Common myeloid progenitor, CD34-positive (primary cell): ENCODE measurements at regions not wholly inside any gene's neighbourhood (a gene's known extent, or its start where the extent isn't known, plus 50 kb on each side); places are given as distances from the start of the nearest gene placed in this dataset.

ENCODE experiments used
- CTCF ChIA-PET: fragments of 350-600 bp; sonication (Branson Sonifier 250); formaldehyde crosslinking; loops from one replicate; lab custom pipeline; 2021; ENCODE audit warnings: antibody characterized with exemption; lab: Charles Lee
- POLR2A ChIA-PET: fragments of 350-600 bp; sonication (Branson Sonifier 250); formaldehyde crosslinking; loops from one replicate; lab custom pipeline; 2021; ENCODE audit warnings: antibody characterized with exemption; lab: Charles Lee
- DNase-seq, 3 donors: peaks; one replicate each; pipeline versions ENCODE4 v3.0.0 to v3.0.0-alpha.2; 2013
- H3K27ac ChIP-seq, 2 experiments: 1 replicate in 1 of 2; 2 replicates in 1 of 2; pipeline ENCODE4 v1.7.0; 2013; ENCODE audit warnings: inconsistent platforms in 2 of 2, low read length in 2 of 2, mild to moderate bottlenecking in 2 of 2, low read depth in 1 of 2, moderate library complexity in 1 of 2; ENCODE audit not compliant: severe bottlenecking in 2 of 2, insufficient read depth in 1 of 2, poor library complexity in 1 of 2
- H3K27me3 ChIP-seq, 5 experiments: replicated peaks in 2 of 5; 1 replicate in 3 of 5; 2 replicates in 2 of 5; pipeline versions ENCODE4 v1.6.1 to v1.7.0; 2013; ENCODE audit warnings: low read length in 4 of 5, mild to moderate bottlenecking in 2 of 5, moderate library complexity in 2 of 5, inconsistent platforms in 1 of 5; ENCODE audit not compliant: insufficient read depth in 5 of 5, control insufficient read depth in 4 of 5
- H3K36me3 ChIP-seq, 4 experiments: 1 replicate in 2 of 4; 2 replicates in 2 of 4; pipeline versions ENCODE4 v1.6.1 to v1.7.0; 2013; ENCODE audit warnings: low read length in 3 of 4, control low read depth in 1 of 4, mild to moderate bottlenecking in 1 of 4; ENCODE audit not compliant: control insufficient read depth in 4 of 4, insufficient read depth in 4 of 4
- H3K4me1 ChIP-seq, 4 experiments: 1 replicate in 3 of 4; 2 replicates in 1 of 4; pipeline versions ENCODE4 v1.6.1 to v1.7.1; 2013; ENCODE audit warnings: low read length in 3 of 4, mild to moderate bottlenecking in 3 of 4, control low read depth in 1 of 4, inconsistent platforms in 1 of 4, moderate library complexity in 1 of 4; ENCODE audit not compliant: control insufficient read depth in 4 of 4, insufficient read depth in 4 of 4; ENCODE audit errors: control extremely low read depth in 1 of 4
- H3K4me3 ChIP-seq, 7 experiments: 1 replicate in 4 of 7; 2 replicates in 3 of 7; pipeline versions ENCODE4 v1.5.1 to v1.7.0; 2013; ENCODE audit warnings: mild to moderate bottlenecking in 7 of 7, low read length in 6 of 7, moderate library complexity in 6 of 7, inconsistent platforms in 2 of 7, low read depth in 2 of 7, control low read depth in 1 of 7; ENCODE audit not compliant: insufficient read depth in 4 of 7, control insufficient read depth in 1 of 7; ENCODE audit errors: extremely low read depth in 1 of 7
- H3K9me3 ChIP-seq, 5 experiments: 1 replicate in 4 of 5; 2 replicates in 1 of 5; pipeline versions ENCODE4 v1.6.1 to v1.7.1; 2013; ENCODE audit warnings: low read length in 4 of 5, mild to moderate bottlenecking in 2 of 5, inconsistent platforms in 1 of 5, low read depth in 1 of 5, moderate library complexity in 1 of 5; ENCODE audit not compliant: control insufficient read depth in 4 of 5, insufficient read depth in 2 of 5; ENCODE audit errors: control extremely low read depth in 1 of 5
- WGBS: methylation state at CpG from one replicate; pipeline ENCODE4 v1.1.5; 2013; ENCODE audit not compliant: insufficient coverage; 5-methylcytosine and 5-hydroxymethylcytosine counted together

- no peaks in the 10 kb centered on the region for H3K27me3 ChIP-seq
- ChIA-PET POLR2A (no interaction called here), CTCF (no interaction called here)
- no peaks in the 10 kb centered on the region for H3K4me1 ChIP-seq
- no peaks in the 10 kb centered on the region for H3K9me3 ChIP-seq
- H3K4me3 ChIP-seq, result no peak overlapping the region
- no peak overlapping the region for H3K27ac ChIP-seq
- WGBS, result 88% methylated on average over 1 of the region's 2 CpGs
- no peaks in the 10 kb centered on the region for H3K36me3 ChIP-seq
- no peak for DNase-seq
These were observed 212.7 kb downstream of the KCNE4 start for GRCh38 chr2:223264541-223265193.

DNA sequence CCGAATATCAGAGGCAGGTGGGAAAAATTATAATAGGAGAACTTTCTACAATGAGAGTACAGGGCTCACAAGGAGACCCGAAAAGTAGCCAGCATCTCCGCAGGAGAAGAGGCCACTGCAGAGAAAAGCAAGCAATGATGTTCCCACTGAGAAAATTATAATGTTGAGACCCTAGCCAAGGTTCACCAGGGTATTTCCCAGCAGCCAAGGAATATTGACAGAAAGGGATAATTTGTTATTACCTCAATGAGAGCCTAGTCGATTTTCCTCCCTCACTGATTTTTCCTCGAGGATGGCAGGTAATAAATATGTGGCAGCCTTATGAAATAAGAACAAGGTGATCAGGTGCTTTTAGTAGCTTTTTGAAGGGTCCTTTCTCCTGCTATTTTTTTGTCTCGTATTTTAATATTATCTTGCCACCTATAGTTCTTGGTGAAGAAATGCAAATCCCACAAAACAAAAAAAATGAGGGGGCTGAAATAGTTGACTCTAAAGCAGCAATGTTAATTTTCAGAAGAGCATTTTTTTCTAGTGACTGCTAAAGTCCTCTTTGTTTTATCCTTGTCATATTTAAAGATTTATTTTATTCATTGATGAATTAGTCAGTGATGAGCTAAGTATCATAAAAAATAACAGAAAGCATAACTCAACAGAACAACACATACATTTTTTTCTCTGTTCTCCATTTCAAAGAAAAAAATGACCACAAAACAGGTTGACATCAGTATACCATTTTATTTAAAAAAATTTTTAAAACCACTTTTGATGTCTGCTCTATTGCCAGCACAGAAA is 215.4 kb downstream of the KCNE4 start:
- Histone ChIP-seq H3K27ac (no peak overlapping the region), H3K4me1 (no peaks in the 10 kb centered on the region), H3K27me3 (no peaks in the 10 kb centered on the region), H3K4me3 (no peak overlapping the region), H3K36me3 (no peaks in the 10 kb centered on the region), H3K9me3 (no peaks in the 10 kb centered on the region)
- WGBS, result 100% methylated on average over 3 of the region's 6 CpGs
- CTCF ChIA-PET, result no interaction called here
- DNase-seq, result no peak
- POLR2A ChIA-PET, result no interaction called here

GRCh38 chr2:223269386-223269785 is 217.4 kb downstream of the KCNE4 start:
- no CpG with 5 or more reads among the region's 1 CpG for WGBS
- no peaks in the 10 kb centered on the region for H3K4me1 ChIP-seq
- no peak for DNase-seq
- CTCF ChIA-PET, result no interaction called here
- H3K4me3 ChIP-seq, result no peak overlapping the region
- POLR2A ChIA-PET, result no interaction called here
- H3K27ac ChIP-seq, result no peak overlapping the region
- no peaks in the 10 kb centered on the region for H3K9me3 ChIP-seq
- H3K27me3 ChIP-seq, result no peaks in the 10 kb centered on the region
- no peaks in the 10 kb centered on the region for H3K36me3 ChIP-seq

- Histone ChIP-seq H3K27ac (no peak overlapping the region), H3K36me3 (no peaks in the 10 kb centered on the region), H3K9me3 (no peaks in the 10 kb centered on the region), H3K27me3 (no peaks in the 10 kb centered on the region), H3K4me1 (no peaks in the 10 kb centered on the region), H3K4me3 (no peak overlapping the region)
- WGBS, result 86% methylated on average over 4 of the region's 5 CpGs
- ChIA-PET CTCF (no interaction called here), POLR2A (no interaction called here)
- DNase-seq, result no peak
These were observed 218.6 kb downstream of the KCNE4 start for GRCh38 chr2:223270548-223270947.

- Histone ChIP-seq H3K27ac (no peak overlapping the region), H3K36me3 (no peaks in the 10 kb centered on the region), H3K4me1 (no peaks in the 10 kb centered on the region), H3K27me3 (no peaks in the 10 kb centered on the region), H3K4me3 (no peak overlapping the region), H3K9me3 (no peaks in the 10 kb centered on the region)
- POLR2A ChIA-PET, result no interaction called here
- CTCF ChIA-PET, result no interaction called here
- no peak for DNase-seq
These were observed 222.0 kb downstream of the KCNE4 start for GRCh38 chr2:223273995-223274394.

- ChIA-PET POLR2A (interaction anchor here (0.6 kb wide), 1 partner anchor 474 kb away, joined by 3 read pairs; no protein-coding TSS in a partner anchor), CTCF (no interaction called here)
- no peak for DNase-seq
- peaks cover 0 to 4% (median 0%) of the 10 kb centered on the region in 5 experiments for H3K9me3 ChIP-seq
- H3K4me1 ChIP-seq, result no peaks in the 10 kb centered on the region
- H3K36me3 ChIP-seq, result no peaks in the 10 kb centered on the region
- no peak overlapping the region for H3K4me3 ChIP-seq
- no peaks in the 10 kb centered on the region for H3K27me3 ChIP-seq
- H3K27ac ChIP-seq, result no peak overlapping the region
These were observed 230.2 kb downstream of the KCNE4 start for GRCh38 chr2:223282221-223282620.

DNA sequence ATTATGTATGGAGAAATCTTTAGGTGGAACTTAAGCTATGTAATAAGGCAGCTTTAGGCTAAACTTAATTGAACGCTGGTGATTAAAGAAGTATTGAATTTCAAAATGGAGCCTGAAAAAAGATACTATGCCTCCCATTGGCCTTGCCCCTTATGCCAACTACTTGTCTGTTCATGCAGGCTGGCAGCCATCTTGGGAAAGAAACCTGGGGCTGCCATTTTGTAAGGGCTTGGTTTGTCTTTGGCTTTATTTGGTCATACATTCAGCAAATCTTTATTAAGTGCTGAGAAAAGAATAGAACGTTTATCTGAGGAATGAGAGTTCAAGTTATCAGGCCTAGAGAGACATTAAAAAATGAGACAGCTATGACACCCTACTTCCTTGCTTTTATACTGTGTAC is 231.3 kb downstream of the KCNE4 start:
- Histone ChIP-seq H3K36me3 (no peaks in the 10 kb centered on the region), H3K27ac (no peak overlapping the region), H3K4me1 (no peaks in the 10 kb centered on the region), H3K27me3 (no peaks in the 10 kb centered on the region), H3K4me3 (no peak overlapping the region), H3K9me3 (peaks cover 0 to 4% (median 0%) of the 10 kb centered on the region in 5 experiments)
- CTCF ChIA-PET, result no interaction called here
- 100% methylated on average over 1 of the region's 2 CpGs for WGBS
- POLR2A ChIA-PET, result no interaction called here
- no peak for DNase-seq
